ENCODE measurements at regions not wholly inside any gene's neighbourhood (a gene's known extent, or its start where the extent isn't known, plus 50 kb on each side); places are given as distances from the start of the nearest gene placed in this dataset.

- no peak for TF ChIP-seq MAX (IDR thresholded peaks at IDR 0.05; ENCODE audit: low read depth, low read length)
- no peak for TF ChIP-seq POLR2A (IDR thresholded peaks at IDR 0.05; ENCODE audit: extremely low read depth, insufficient read length)
Observed at GRCh38 chr6:140533526-140533925, 1159.1 kb upstream of the CITED2 start.
